GM23338 (cell line): ENCODE measurements at regions not wholly inside any gene's neighbourhood (a gene's known extent, or its start where the extent isn't known, plus 50 kb on each side); places are given as distances from the start of the nearest gene placed in this dataset.

ENCODE experiments used
- CTCF ChIP-seq, 2 experiments: fragments of 200-600 bp in 1 of 2; sonication (generic) in 1 of 2; conservative IDR thresholded peaks; 2 replicates each; pipeline versions ENCODE4 v1.5.1 to v1.6.1; 2016 to 2017; ENCODE audit warnings: antibody characterized with exemption in 2 of 2, low read depth in 2 of 2, mild to moderate bottlenecking in 2 of 2, moderate library complexity in 1 of 2
- EZH2phosphoT487 ChIP-seq: fragments of 200-600 bp; sonication (generic); IDR thresholded peaks from one replicate; pipeline ENCODE4 v1.8.1; 2018; ENCODE audit warnings: antibody characterized with exemption; ENCODE audit not compliant: unreplicated experiment
- JUNB ChIP-seq: IDR thresholded peaks from one replicate; pipeline ENCODE4 v1.6.1; 2016; ENCODE audit warnings: antibody characterized with exemption; ENCODE audit not compliant: unreplicated experiment
- STAT1 ChIP-seq: IDR thresholded peaks from one replicate; pipeline ENCODE4 v1.6.1; 2016; ENCODE audit warnings: antibody characterized with exemption; ENCODE audit not compliant: unreplicated experiment
- ZNF114 ChIP-seq: fragments of 250-450 bp; sonication (Bioruptor Pico); IDR thresholded peaks from 2 replicates; pipeline ENCODE4 v1.5.0; 2020; ENCODE audit warnings: mild to moderate bottlenecking, moderate library complexity
- ZNF331 ChIP-seq: fragments of 250-450 bp; sonication (Bioruptor Pico); IDR thresholded peaks from 2 replicates; pipeline ENCODE4 v1.5.0; 2020; ENCODE audit warnings: low read depth, mild to moderate bottlenecking, moderate library complexity
- TF ChIP-seq, protein P1 (sequence below): fragments of 250-450 bp; sonication (Bioruptor Pico); IDR thresholded peaks from 2 replicates; pipeline ENCODE4 v1.5.0; 2020; ENCODE audit warnings: mild to moderate bottlenecking, moderate library complexity
- TF ChIP-seq, protein P2 (sequence below): IDR thresholded peaks from 2 replicates; pipeline ENCODE4 v1.6.1; 2016; ENCODE audit warnings: antibody characterized with exemption

DNA sequence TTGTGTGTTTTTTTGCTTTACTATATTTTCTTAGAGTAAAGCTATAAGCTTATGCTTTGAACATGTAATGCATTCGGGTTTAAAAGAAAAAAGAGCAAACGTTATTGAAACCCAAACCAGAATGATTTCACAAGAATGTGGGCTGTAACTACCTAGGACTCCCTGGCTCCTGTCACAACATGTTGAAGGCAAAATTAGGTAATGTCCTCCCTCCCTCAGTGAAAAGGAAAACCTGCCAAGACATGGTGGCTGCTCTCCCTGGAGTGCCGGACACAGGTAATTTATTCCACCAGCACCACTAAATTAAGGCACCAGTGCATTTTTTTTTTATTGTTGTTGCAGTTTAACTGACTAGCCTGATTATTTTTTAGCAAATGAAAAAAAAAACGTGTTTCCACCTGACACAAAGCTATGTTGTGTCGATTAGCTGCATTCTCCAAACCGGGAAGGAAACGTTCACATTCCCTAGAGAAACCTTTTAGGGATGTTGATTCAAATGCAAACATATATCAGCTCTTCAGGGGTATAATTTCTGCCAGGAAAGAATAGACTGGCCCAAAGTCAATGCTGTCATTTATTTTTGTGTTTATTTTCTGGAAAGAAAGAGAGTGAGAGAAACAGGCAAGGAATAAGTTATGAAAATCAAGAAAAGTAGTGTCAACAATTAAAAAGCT lies 134.6 kb downstream of the CCDC34 start (continued):
- TF ChIP-seq, protein P1, sequence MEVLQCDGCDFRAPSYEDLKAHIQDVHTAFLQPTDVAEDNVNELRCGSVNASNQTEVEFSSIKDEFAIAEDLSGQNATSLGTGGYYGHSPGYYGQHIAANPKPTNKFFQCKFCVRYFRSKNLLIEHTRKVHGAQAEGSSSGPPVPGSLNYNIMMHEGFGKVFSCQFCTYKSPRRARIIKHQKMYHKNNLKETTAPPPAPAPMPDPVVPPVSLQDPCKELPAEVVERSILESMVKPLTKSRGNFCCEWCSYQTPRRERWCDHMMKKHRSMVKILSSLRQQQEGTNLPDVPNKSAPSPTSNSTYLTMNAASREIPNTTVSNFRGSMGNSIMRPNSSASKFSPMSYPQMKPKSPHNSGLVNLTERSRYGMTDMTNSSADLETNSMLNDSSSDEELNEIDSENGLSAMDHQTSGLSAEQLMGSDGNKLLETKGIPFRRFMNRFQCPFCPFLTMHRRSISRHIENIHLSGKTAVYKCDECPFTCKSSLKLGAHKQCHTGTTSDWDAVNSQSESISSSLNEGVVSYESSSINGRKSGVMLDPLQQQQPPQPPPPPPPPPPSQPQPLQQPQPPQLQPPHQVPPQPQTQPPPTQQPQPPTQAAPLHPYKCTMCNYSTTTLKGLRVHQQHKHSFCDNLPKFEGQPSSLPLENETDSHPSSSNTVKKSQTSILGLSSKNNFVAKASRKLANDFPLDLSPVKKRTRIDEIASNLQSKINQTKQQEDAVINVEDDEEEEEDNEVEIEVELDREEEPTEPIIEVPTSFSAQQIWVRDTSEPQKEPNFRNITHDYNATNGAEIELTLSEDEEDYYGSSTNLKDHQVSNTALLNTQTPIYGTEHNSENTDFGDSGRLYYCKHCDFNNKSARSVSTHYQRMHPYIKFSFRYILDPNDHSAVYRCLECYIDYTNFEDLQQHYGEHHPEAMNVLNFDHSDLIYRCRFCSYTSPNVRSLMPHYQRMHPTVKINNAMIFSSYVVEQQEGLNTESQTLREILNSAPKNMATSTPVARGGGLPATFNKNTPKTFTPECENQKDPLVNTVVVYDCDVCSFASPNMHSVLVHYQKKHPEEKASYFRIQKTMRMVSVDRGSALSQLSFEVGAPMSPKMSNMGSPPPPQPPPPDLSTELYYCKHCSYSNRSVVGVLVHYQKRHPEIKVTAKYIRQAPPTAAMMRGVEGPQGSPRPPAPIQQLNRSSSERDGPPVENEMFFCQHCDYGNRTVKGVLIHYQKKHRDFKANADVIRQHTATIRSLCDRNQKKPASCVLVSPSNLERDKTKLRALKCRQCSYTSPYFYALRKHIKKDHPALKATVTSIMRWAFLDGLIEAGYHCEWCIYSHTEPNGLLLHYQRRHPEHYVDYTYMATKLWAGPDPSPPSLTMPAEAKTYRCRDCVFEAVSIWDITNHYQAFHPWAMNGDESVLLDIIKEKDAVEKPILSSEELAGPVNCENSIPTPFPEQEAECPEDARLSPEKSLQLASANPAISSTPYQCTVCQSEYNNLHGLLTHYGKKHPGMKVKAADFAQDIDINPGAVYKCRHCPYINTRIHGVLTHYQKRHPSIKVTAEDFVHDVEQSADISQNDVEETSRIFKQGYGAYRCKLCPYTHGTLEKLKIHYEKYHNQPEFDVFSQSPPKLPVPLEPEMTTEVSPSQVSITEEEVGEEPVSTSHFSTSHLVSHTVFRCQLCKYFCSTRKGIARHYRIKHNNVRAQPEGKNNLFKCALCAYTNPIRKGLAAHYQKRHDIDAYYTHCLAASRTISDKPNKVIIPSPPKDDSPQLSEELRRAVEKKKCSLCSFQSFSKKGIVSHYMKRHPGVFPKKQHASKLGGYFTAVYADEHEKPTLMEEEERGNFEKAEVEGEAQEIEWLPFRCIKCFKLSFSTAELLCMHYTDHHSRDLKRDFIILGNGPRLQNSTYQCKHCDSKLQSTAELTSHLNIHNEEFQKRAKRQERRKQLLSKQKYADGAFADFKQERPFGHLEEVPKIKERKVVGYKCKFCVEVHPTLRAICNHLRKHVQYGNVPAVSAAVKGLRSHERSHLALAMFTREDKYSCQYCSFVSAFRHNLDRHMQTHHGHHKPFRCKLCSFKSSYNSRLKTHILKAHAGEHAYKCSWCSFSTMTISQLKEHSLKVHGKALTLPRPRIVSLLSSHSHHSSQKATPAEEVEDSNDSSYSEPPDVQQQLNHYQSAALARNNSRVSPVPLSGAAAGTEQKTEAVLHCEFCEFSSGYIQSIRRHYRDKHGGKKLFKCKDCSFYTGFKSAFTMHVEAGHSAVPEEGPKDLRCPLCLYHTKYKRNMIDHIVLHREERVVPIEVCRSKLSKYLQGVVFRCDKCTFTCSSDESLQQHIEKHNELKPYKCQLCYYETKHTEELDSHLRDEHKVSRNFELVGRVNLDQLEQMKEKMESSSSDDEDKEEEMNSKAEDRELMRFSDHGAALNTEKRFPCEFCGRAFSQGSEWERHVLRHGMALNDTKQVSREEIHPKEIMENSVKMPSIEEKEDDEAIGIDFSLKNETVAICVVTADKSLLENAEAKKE (CRISPR knock-in tag), result no peak
- TF ChIP-seq EZH2phosphoT487 (no peak), STAT1 (no peak), ZNF331 (CRISPR knock-in tag) (no peak), JUNB (no peak), CTCF (conservative IDR thresholded peaks at IDR 0.05; ENCODE audit: low read depth in 2 of 2) (no peak), ZNF114 (CRISPR knock-in tag) (no peak)
- TF ChIP-seq, protein P2, sequence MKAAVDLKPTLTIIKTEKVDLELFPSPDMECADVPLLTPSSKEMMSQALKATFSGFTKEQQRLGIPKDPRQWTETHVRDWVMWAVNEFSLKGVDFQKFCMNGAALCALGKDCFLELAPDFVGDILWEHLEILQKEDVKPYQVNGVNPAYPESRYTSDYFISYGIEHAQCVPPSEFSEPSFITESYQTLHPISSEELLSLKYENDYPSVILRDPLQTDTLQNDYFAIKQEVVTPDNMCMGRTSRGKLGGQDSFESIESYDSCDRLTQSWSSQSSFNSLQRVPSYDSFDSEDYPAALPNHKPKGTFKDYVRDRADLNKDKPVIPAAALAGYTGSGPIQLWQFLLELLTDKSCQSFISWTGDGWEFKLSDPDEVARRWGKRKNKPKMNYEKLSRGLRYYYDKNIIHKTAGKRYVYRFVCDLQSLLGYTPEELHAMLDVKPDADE, result no peak
